ENCODE measurements at regions not wholly inside any gene's neighbourhood (a gene's known extent, or its start where the extent isn't known, plus 50 kb on each side); places are given as distances from the start of the nearest gene placed in this dataset.

DNA sequence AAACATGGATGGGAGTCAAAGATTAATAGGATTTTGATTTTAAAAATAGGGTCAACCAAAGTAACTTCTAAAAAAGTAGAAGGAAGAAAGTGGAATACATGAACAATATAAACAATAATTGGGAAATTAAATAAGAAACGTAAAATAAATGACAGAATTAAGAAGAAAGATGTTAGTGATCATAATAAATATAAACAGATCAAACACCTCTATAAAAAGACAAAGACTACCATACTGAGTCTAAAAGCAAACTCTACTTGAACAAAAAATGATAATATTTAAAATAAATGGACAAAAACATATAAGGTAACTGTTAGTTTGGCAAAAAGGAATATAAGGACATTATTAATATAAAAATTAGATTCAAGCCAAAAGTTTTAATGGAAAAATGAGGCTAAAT, 57.7 kb upstream of the ZNF618 start:
- no peaks in the 10 kb centered on the region for H3K27me3 ChIP-seq (ENCODE audit: control insufficient read depth in 1 of 2, insufficient read depth in 2 of 2, low read length in 2 of 2)
- H3K27ac ChIP-seq (ENCODE audit: low read depth, low read length) = no peak overlapping the region
- H3K9me3 ChIP-seq (ENCODE audit: low read length) = no peaks in the 10 kb centered on the region
- no peaks in the 10 kb centered on the region for H3K4me1 ChIP-seq (ENCODE audit: insufficient read depth, low read length)
- no peaks in the 10 kb centered on the region for H3K36me3 ChIP-seq (ENCODE audit: insufficient read depth, low read length)
- no peak overlapping the region for H3K9ac ChIP-seq (ENCODE audit: low read length)
- H3K4me3 ChIP-seq (ENCODE audit: low read depth in 1 of 2, low read length in 2 of 2) = no peak overlapping the region

DNA sequence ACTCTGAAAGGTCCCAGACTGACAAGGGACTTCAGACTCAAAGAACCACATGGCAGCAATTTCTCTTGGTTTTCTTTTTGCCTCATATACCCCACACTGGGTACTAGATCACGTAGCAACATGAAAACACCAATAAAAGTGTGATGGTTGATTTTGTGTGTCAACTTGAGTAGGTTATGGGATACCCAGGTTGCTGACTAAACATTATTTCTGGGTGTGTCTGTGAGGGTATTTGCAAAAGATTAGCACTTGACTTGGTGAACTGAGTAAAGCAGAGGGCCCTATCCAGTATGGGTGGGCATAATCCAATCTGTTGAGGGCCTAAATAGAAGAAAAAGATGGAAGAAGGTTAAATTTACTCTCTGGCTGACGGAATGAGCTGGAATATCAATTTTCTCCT, 53.8 kb upstream of the ZNF618 start:
- Histone ChIP-seq H3K36me3 (ENCODE audit: insufficient read depth, low read length) (no peaks in the 10 kb centered on the region), H3K27ac (ENCODE audit: low read depth, low read length) (no peak overlapping the region), H3K4me1 (ENCODE audit: insufficient read depth, low read length) (no peaks in the 10 kb centered on the region), H3K4me3 (ENCODE audit: low read depth in 1 of 2, low read length in 2 of 2) (no peak overlapping the region), H3K9me3 (ENCODE audit: low read length) (no peaks in the 10 kb centered on the region), H3K9ac (ENCODE audit: low read length) (no peak overlapping the region), H3K27me3 (ENCODE audit: control insufficient read depth in 1 of 2, insufficient read depth in 2 of 2, low read length in 2 of 2) (no peaks in the 10 kb centered on the region)

DNA sequence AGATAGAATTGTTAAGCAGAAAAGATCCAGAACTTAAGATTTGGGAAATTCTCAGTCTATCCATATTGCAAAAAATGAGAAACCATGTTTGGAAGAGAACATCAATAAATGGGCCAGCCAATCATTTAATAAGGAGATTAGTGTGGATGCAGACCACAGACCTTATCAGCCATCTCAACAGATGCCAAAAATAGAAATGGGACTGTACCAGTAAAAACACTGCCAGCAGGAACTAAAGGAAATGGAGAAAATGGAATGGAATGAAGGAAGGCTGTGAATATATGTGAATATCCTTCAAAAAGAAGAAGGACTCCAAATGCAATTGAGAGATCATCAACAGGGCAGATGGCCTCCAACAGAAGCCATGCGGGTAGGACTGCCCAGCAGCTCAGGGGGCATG, 52.7 kb upstream of the ZNF618 start:
- Histone ChIP-seq H3K4me1 (ENCODE audit: insufficient read depth, low read length) (no peaks in the 10 kb centered on the region), H3K9me3 (ENCODE audit: low read length) (no peaks in the 10 kb centered on the region), H3K9ac (ENCODE audit: low read length) (no peak overlapping the region), H3K4me3 (ENCODE audit: low read depth in 1 of 2, low read length in 2 of 2) (no peak overlapping the region), H3K27ac (ENCODE audit: low read depth, low read length) (no peak overlapping the region), H3K27me3 (ENCODE audit: control insufficient read depth in 1 of 2, insufficient read depth in 2 of 2, low read length in 2 of 2) (no peaks in the 10 kb centered on the region), H3K36me3 (ENCODE audit: insufficient read depth, low read length) (no peaks in the 10 kb centered on the region)

Data from muscle layer of colon (tissue), 2 donors.